ENCODE measurements at regions not wholly inside any gene's neighbourhood (a gene's known extent, or its start where the extent isn't known, plus 50 kb on each side); places are given as distances from the start of the nearest gene placed in this dataset.
"Not testable (repeated sequence)": the region's sequence is repeated elsewhere in the genome, so short reads cannot be mapped to it uniquely, and the experiment has no call there.

DNA sequence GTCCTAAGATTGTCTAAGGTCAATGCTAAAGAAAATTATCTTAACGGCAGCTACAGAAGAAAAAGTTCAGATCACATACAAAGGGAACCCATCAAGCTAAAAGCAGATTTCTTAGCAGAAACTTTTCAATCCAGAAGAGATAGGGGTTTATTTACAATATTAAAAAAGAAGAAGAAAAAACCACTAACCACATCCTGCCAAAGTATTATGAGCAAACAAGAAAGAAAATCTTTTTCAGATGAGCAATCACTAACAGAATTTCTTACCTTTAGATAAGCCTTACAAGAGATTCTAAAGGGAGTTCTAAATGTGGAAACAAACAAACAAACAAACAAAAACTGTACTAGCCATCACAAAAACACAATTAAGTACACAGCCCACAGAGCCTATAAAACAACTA, 1015.8 kb upstream of the EPHA6 start:
- Histone ChIP-seq H3K4me3 (ENCODE audit: low read depth, low read length) (no peak overlapping the region), H3K27me3 (ENCODE audit: control insufficient read depth, insufficient read depth, low read length) (no peaks in the 10 kb centered on the region), H3K36me3 (ENCODE audit: control insufficient read depth, insufficient read depth, low read length) (no peaks in the 10 kb centered on the region)
- TF ChIP-seq, protein P1, sequence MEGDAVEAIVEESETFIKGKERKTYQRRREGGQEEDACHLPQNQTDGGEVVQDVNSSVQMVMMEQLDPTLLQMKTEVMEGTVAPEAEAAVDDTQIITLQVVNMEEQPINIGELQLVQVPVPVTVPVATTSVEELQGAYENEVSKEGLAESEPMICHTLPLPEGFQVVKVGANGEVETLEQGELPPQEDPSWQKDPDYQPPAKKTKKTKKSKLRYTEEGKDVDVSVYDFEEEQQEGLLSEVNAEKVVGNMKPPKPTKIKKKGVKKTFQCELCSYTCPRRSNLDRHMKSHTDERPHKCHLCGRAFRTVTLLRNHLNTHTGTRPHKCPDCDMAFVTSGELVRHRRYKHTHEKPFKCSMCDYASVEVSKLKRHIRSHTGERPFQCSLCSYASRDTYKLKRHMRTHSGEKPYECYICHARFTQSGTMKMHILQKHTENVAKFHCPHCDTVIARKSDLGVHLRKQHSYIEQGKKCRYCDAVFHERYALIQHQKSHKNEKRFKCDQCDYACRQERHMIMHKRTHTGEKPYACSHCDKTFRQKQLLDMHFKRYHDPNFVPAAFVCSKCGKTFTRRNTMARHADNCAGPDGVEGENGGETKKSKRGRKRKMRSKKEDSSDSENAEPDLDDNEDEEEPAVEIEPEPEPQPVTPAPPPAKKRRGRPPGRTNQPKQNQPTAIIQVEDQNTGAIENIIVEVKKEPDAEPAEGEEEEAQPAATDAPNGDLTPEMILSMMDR (IDR thresholded peaks at IDR 0.05; ENCODE audit: insufficient read depth, low read length, poor library complexity, severe bottlenecking) = no peak
- DNase-seq (ENCODE audit: low read depth) = no peak

- TF ChIP-seq, protein P1 (IDR thresholded peaks at IDR 0.05; ENCODE audit: insufficient read depth, low read length, poor library complexity, severe bottlenecking) = no peak
- no peaks in the 10 kb centered on the region for H3K27me3 ChIP-seq (ENCODE audit: control insufficient read depth, insufficient read depth, low read length)
- no peak for DNase-seq (ENCODE audit: low read depth)
- no peak overlapping the region for H3K4me3 ChIP-seq (ENCODE audit: low read depth, low read length)
- H3K36me3 ChIP-seq (ENCODE audit: control insufficient read depth, insufficient read depth, low read length) = no peaks in the 10 kb centered on the region
These were observed 1003.9 kb upstream of the EPHA6 start for GRCh38 chr3:95810462-95810861.

- Histone ChIP-seq H3K4me3 (ENCODE audit: low read depth, low read length) (no peak overlapping the region), H3K27me3 (ENCODE audit: control insufficient read depth, insufficient read depth, low read length) (no peaks in the 10 kb centered on the region), H3K36me3 (ENCODE audit: control insufficient read depth, insufficient read depth, low read length) (no peaks in the 10 kb centered on the region)
- TF ChIP-seq, protein P1 (IDR thresholded peaks at IDR 0.05; ENCODE audit: insufficient read depth, low read length, poor library complexity, severe bottlenecking) = no peak
- no peak for DNase-seq (ENCODE audit: low read depth)
These were observed 1001.1 kb upstream of the EPHA6 start for GRCh38 chr3:95813244-95813643.

- TF ChIP-seq, protein P1 (IDR thresholded peaks at IDR 0.05; ENCODE audit: insufficient read depth, low read length, poor library complexity, severe bottlenecking) = no peak
- Histone ChIP-seq H3K27me3 (ENCODE audit: control insufficient read depth, insufficient read depth, low read length) (no peaks in the 10 kb centered on the region), H3K4me3 (ENCODE audit: low read depth, low read length) (no peak overlapping the region), H3K36me3 (ENCODE audit: control insufficient read depth, insufficient read depth, low read length) (no peaks in the 10 kb centered on the region)
- DNase-seq (ENCODE audit: low read depth) = no peak
These were observed 998.6 kb upstream of the EPHA6 start for GRCh38 chr3:95815828-95816227.

- no peak for DNase-seq (ENCODE audit: low read depth)
- Histone ChIP-seq H3K27me3 (ENCODE audit: control insufficient read depth, insufficient read depth, low read length) (no peaks in the 10 kb centered on the region), H3K36me3 (ENCODE audit: control insufficient read depth, insufficient read depth, low read length) (no peaks in the 10 kb centered on the region), H3K4me3 (ENCODE audit: low read depth, low read length) (no peak overlapping the region)
- TF ChIP-seq, protein P1 (IDR thresholded peaks at IDR 0.05; ENCODE audit: insufficient read depth, low read length, poor library complexity, severe bottlenecking) = no peak
These were observed 988.0 kb upstream of the EPHA6 start for GRCh38 chr3:95826419-95826818.

GRCh38 chr3:95832146-95832545, 982.2 kb upstream of the EPHA6 start:
- Histone ChIP-seq H3K36me3 (ENCODE audit: control insufficient read depth, insufficient read depth, low read length) (no peaks in the 10 kb centered on the region), H3K4me3 (ENCODE audit: low read depth, low read length) (no peak overlapping the region), H3K27me3 (ENCODE audit: control insufficient read depth, insufficient read depth, low read length) (no peaks in the 10 kb centered on the region)
- TF ChIP-seq, protein P1 (IDR thresholded peaks at IDR 0.05; ENCODE audit: insufficient read depth, low read length, poor library complexity, severe bottlenecking) = no peak
- no peak for DNase-seq (ENCODE audit: low read depth)

- H3K4me3 ChIP-seq (ENCODE audit: low read depth, low read length) = not testable (repeated sequence)
These were observed 953.8 kb upstream of the EPHA6 start for GRCh38 chr3:95860628-95861027.

More at GRCh38 chr3:95860628-95861027, 953.8 kb upstream of the EPHA6 start:
- not testable (repeated sequence) for DNase-seq (ENCODE audit: low read depth); H3K36me3 ChIP-seq (ENCODE audit: control insufficient read depth, insufficient read depth, low read length); H3K27me3 ChIP-seq (ENCODE audit: control insufficient read depth, insufficient read depth, low read length)

Measured in kidney epithelial cell (primary cell).